GM23338 (cell line): ENCODE measurements at regions not wholly inside any gene's neighbourhood (a gene's known extent, or its start where the extent isn't known, plus 50 kb on each side); places are given as distances from the start of the nearest gene placed in this dataset.

Source experiments
- ATAC-seq: fragments of 200-7000 bp; cut with Tn5 transposase; 3 replicates; pipeline ENCODE4 v1.9.1; 2020
- DNase-seq: peaks from one replicate; pipeline ENCODE4 v3.0.0-alpha.2; 2015; ENCODE audit warnings: low spot score
- H2AFZ ChIP-seq: fragments of 200-600 bp; sonication (generic); 2 replicates; pipeline ENCODE4 v1.8.0; 2016; ENCODE audit warnings: antibody characterized with exemption, mild to moderate bottlenecking, moderate library complexity
- H3F3A ChIP-seq: fragments of 200-600 bp; sonication (generic); replicated peaks from 2 replicates; pipeline ENCODE4 v1.8.0; 2017; ENCODE audit warnings: antibody characterized with exemption, mixed run types, low read depth
- H3K27ac ChIP-seq: fragments of 200-600 bp; sonication (generic); 2 replicates; pipeline ENCODE4 v1.6.1; 2016; ENCODE audit warnings: low read depth
- H3K27me3 ChIP-seq: fragments of 200-600 bp; sonication (generic); 2 replicates; pipeline ENCODE4 v1.8.0; 2016; ENCODE audit warnings: mild to moderate bottlenecking, mixed run types, moderate library complexity; ENCODE audit not compliant: insufficient read depth
- H3K36me3 ChIP-seq: fragments of 200-600 bp; sonication (generic); 2 replicates; pipeline ENCODE4 v1.8.0; 2016; ENCODE audit warnings: mild to moderate bottlenecking; ENCODE audit not compliant: insufficient read depth
- H3K4me1 ChIP-seq: fragments of 200-600 bp; sonication (generic); 2 replicates; pipeline ENCODE4 v1.8.0; 2016; ENCODE audit warnings: mild to moderate bottlenecking, moderate library complexity; ENCODE audit not compliant: insufficient read depth
- H3K4me2 ChIP-seq: fragments of 200-600 bp; sonication (generic); 2 replicates; pipeline ENCODE4 v1.7.1; 2017; ENCODE audit warnings: mixed run types
- H3K4me3 ChIP-seq: fragments of 200-600 bp; sonication (generic); 2 replicates; pipeline ENCODE4 v1.6.1; 2016; ENCODE audit warnings: mixed run types
- H3K79me2 ChIP-seq: fragments of 200-600 bp; sonication (generic); replicated peaks from 2 replicates; pipeline ENCODE4 v1.8.0; 2017; ENCODE audit warnings: mild to moderate bottlenecking; ENCODE audit not compliant: insufficient read depth
- H3K9me2 ChIP-seq: fragments of 200-600 bp; sonication (generic); 2 replicates; pipeline ENCODE4 v1.8.0; 2017; ENCODE audit not compliant: insufficient read depth
- H4K20me1 ChIP-seq: fragments of 200-600 bp; sonication (generic); replicated peaks from 2 replicates; pipeline ENCODE4 v1.8.0; 2017; ENCODE audit warnings: mild to moderate bottlenecking; ENCODE audit not compliant: insufficient read depth
- H3K27ac Mint-ChIP-seq: 2 replicates; pipeline ENCODE4 v1.8.0; 2020; ENCODE audit warnings: inconsistent platforms, mild to moderate bottlenecking, moderate library complexity, mixed read lengths
- H3K27me3 Mint-ChIP-seq: 3 replicates; pipeline ENCODE4 v1.8.0; 2022; ENCODE audit warnings: low read depth, mild to moderate bottlenecking, moderate library complexity, mixed read lengths, inconsistent platforms; ENCODE audit not compliant: insufficient read depth, poor library complexity
- H3K36me3 Mint-ChIP-seq: 3 replicates; pipeline ENCODE4 v1.8.0; 2021; ENCODE audit warnings: low read depth, mild to moderate bottlenecking, inconsistent platforms, moderate library complexity, mixed read lengths
- H3K4me1 Mint-ChIP-seq: 3 replicates; pipeline ENCODE4 v1.8.0; 2020; ENCODE audit warnings: mild to moderate bottlenecking, inconsistent platforms, mixed read lengths
- H3K4me3 Mint-ChIP-seq: 3 replicates; pipeline ENCODE4 v1.8.0; 2021; ENCODE audit warnings: moderate library complexity, mild to moderate bottlenecking, inconsistent platforms, mixed read lengths
- H3K9me3 Mint-ChIP-seq: 3 replicates; pipeline ENCODE4 v1.8.0; 2020; ENCODE audit warnings: moderate library complexity, mild to moderate bottlenecking, inconsistent platforms, mixed read lengths
- EZH2 ChIP-seq: fragments of 200-600 bp; sonication (generic); IDR thresholded peaks from one replicate; pipeline ENCODE4 v1.8.0; 2017; ENCODE audit warnings: antibody characterized with exemption, mild to moderate bottlenecking, low read depth; ENCODE audit not compliant: unreplicated experiment
- EZH2phosphoT487 ChIP-seq: fragments of 200-600 bp; sonication (generic); IDR thresholded peaks from one replicate; pipeline ENCODE4 v1.8.1; 2018; ENCODE audit warnings: antibody characterized with exemption; ENCODE audit not compliant: unreplicated experiment
- JUNB ChIP-seq: IDR thresholded peaks from one replicate; pipeline ENCODE4 v1.6.1; 2016; ENCODE audit warnings: antibody characterized with exemption; ENCODE audit not compliant: unreplicated experiment
- NANOG ChIP-seq: IDR thresholded peaks from 2 replicates; pipeline ENCODE4 v1.6.1; 2016; ENCODE audit warnings: antibody characterized with exemption, borderline replicate concordance
- POLR2AphosphoS5 ChIP-seq: IDR thresholded peaks from 2 replicates; pipeline ENCODE4 v1.6.1; 2016; ENCODE audit warnings: antibody characterized with exemption, low read depth
- STAT1 ChIP-seq: IDR thresholded peaks from one replicate; pipeline ENCODE4 v1.6.1; 2016; ENCODE audit warnings: antibody characterized with exemption; ENCODE audit not compliant: unreplicated experiment
- ZNF114 ChIP-seq: fragments of 250-450 bp; sonication (Bioruptor Pico); IDR thresholded peaks from 2 replicates; pipeline ENCODE4 v1.5.0; 2020; ENCODE audit warnings: mild to moderate bottlenecking, moderate library complexity
- ZNF331 ChIP-seq: fragments of 250-450 bp; sonication (Bioruptor Pico); IDR thresholded peaks from 2 replicates; pipeline ENCODE4 v1.5.0; 2020; ENCODE audit warnings: low read depth, mild to moderate bottlenecking, moderate library complexity
- TF ChIP-seq, protein P1 (sequence below), 2 experiments: fragments of 200-600 bp in 1 of 2; sonication (generic) in 1 of 2; conservative IDR thresholded peaks; 2 replicates each; pipeline versions ENCODE4 v1.5.1 to v1.6.1; 2016 to 2017; ENCODE audit warnings: antibody characterized with exemption in 2 of 2, low read depth in 2 of 2, mild to moderate bottlenecking in 2 of 2, moderate library complexity in 1 of 2
- TF ChIP-seq, protein P2 (sequence below): IDR thresholded peaks from one replicate; pipeline ENCODE4 v1.6.1; 2018; ENCODE audit warnings: antibody characterized with exemption; ENCODE audit not compliant: unreplicated experiment
- TF ChIP-seq, protein P3 (sequence below): IDR thresholded peaks from 2 replicates; pipeline ENCODE4 v1.6.1; 2016; ENCODE audit warnings: antibody characterized with exemption

DNA sequence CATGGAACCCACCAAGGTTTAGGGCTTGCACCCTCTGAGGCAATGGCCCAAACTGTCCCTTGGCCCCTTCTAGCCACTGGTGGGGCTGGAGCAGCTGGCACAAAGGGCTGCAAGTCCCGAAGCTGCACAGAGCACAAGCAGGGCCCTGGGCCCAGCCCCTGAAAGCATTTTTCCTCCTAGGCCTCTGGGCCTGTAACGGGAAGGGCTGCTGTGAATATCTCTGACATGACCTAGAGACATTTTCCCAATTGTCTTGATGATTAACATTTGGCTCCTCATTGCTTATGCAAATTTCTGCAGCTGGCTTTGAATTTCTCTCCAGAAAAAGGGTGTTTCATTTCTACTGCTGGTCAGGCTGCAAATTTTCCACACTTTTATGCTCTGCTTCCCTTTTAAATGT lies 151.5 kb upstream of the CADPS start (continued):
- TF ChIP-seq STAT1, result no peak
- no peak for TF ChIP-seq EZH2
- TF ChIP-seq, protein P1, sequence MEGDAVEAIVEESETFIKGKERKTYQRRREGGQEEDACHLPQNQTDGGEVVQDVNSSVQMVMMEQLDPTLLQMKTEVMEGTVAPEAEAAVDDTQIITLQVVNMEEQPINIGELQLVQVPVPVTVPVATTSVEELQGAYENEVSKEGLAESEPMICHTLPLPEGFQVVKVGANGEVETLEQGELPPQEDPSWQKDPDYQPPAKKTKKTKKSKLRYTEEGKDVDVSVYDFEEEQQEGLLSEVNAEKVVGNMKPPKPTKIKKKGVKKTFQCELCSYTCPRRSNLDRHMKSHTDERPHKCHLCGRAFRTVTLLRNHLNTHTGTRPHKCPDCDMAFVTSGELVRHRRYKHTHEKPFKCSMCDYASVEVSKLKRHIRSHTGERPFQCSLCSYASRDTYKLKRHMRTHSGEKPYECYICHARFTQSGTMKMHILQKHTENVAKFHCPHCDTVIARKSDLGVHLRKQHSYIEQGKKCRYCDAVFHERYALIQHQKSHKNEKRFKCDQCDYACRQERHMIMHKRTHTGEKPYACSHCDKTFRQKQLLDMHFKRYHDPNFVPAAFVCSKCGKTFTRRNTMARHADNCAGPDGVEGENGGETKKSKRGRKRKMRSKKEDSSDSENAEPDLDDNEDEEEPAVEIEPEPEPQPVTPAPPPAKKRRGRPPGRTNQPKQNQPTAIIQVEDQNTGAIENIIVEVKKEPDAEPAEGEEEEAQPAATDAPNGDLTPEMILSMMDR (conservative IDR thresholded peaks at IDR 0.05; ENCODE audit: low read depth in 2 of 2), result no peak

DNA sequence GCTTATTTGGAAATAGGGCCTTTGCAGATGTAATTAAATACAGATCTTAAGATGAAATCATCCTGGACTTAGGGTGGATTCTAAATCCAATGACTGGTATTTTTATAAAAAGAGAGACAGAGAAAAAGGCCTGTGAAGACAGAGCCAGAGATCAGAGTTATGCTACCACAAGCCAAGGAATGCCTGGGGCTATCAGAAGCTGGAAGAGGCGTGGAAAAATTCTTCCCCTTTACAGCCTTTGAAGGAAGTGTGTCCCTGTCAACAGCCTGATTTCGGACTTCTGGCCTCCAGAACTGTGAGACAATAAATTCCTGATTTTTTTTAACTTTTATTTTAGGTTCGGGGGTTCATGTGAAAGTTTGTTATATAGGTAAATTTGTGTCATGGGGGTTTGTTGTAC lies 154.1 kb upstream of the CADPS start:
- DNase-seq (no peak), ATAC-seq (no peak)
- Histone ChIP-seq H4K20me1 (no peaks in the 10 kb centered on the region), H3K36me3 (no peaks in the 10 kb centered on the region), H3K27ac (no peak overlapping the region), H3K79me2 (no peaks in the 10 kb centered on the region), H3K4me3 (no peak overlapping the region), H3K9me2 (no peaks in the 10 kb centered on the region; the same call in 1 of the 2 replicates), H3F3A (no peaks in the 10 kb centered on the region), H3K4me1 (0 out of 2 replicates have a peak, but pooled peaks cover 3% of the 10 kb centered on the region), H3K27me3 (no peaks in the 10 kb centered on the region), H2AFZ (no peak overlapping the region), H3K4me2 (no peak overlapping the region)
- peaks cover 19% of the 10 kb centered on the region for H3K36me3 Mint-ChIP-seq
- peaks cover 4% of the 10 kb centered on the region; the same call in 1 of the 3 replicates for H3K9me3 Mint-ChIP-seq
- peaks cover 7% of the 10 kb centered on the region for H3K4me1 Mint-ChIP-seq
- no peak overlapping the region for H3K27ac Mint-ChIP-seq
- H3K27me3 Mint-ChIP-seq, result no peaks in the 10 kb centered on the region
- H3K4me3 Mint-ChIP-seq, result no peak overlapping the region
- TF ChIP-seq EZH2phosphoT487, result no peak
- no peak for TF ChIP-seq POLR2AphosphoS5
- no peak for TF ChIP-seq ZNF331 (CRISPR knock-in tag)
- TF ChIP-seq, protein P1 (conservative IDR thresholded peaks at IDR 0.05; ENCODE audit: low read depth in 2 of 2), result no peak
- no peak for TF ChIP-seq JUNB
- TF ChIP-seq, protein P2, sequence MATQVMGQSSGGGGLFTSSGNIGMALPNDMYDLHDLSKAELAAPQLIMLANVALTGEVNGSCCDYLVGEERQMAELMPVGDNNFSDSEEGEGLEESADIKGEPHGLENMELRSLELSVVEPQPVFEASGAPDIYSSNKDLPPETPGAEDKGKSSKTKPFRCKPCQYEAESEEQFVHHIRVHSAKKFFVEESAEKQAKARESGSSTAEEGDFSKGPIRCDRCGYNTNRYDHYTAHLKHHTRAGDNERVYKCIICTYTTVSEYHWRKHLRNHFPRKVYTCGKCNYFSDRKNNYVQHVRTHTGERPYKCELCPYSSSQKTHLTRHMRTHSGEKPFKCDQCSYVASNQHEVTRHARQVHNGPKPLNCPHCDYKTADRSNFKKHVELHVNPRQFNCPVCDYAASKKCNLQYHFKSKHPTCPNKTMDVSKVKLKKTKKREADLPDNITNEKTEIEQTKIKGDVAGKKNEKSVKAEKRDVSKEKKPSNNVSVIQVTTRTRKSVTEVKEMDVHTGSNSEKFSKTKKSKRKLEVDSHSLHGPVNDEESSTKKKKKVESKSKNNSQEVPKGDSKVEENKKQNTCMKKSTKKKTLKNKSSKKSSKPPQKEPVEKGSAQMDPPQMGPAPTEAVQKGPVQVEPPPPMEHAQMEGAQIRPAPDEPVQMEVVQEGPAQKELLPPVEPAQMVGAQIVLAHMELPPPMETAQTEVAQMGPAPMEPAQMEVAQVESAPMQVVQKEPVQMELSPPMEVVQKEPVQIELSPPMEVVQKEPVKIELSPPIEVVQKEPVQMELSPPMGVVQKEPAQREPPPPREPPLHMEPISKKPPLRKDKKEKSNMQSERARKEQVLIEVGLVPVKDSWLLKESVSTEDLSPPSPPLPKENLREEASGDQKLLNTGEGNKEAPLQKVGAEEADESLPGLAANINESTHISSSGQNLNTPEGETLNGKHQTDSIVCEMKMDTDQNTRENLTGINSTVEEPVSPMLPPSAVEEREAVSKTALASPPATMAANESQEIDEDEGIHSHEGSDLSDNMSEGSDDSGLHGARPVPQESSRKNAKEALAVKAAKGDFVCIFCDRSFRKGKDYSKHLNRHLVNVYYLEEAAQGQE, result no peak
- TF ChIP-seq NANOG, result no peak
- no peak for TF ChIP-seq ZNF114
- no peak for TF ChIP-seq STAT1
- TF ChIP-seq, protein P3, sequence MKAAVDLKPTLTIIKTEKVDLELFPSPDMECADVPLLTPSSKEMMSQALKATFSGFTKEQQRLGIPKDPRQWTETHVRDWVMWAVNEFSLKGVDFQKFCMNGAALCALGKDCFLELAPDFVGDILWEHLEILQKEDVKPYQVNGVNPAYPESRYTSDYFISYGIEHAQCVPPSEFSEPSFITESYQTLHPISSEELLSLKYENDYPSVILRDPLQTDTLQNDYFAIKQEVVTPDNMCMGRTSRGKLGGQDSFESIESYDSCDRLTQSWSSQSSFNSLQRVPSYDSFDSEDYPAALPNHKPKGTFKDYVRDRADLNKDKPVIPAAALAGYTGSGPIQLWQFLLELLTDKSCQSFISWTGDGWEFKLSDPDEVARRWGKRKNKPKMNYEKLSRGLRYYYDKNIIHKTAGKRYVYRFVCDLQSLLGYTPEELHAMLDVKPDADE, result no peak
- TF ChIP-seq EZH2, result no peak
